ENCODE measurements at regions not wholly inside any gene's neighbourhood (a gene's known extent, or its start where the extent isn't known, plus 50 kb on each side); places are given as distances from the start of the nearest gene placed in this dataset.

DNA sequence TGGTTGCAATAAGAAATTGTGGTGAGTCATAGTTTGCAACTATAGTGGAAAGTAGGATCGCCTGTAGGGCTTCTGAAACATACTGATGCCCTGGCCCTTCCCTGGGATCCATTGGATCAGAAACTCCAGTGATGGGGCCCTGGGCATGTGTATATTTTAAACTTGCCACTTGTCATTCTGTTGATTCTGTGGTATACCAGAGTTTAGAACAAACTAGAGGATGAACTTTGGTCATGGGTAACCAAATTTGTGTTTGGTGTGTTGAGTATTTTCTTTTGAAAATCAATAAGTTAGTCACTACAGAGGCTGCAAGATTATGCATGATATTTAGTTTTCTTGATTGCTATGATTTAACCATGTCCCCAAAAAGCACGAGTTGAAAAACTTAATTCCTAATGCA, 142.2 kb downstream of the SLC15A5 start:
- TF ChIP-seq, protein P1, sequence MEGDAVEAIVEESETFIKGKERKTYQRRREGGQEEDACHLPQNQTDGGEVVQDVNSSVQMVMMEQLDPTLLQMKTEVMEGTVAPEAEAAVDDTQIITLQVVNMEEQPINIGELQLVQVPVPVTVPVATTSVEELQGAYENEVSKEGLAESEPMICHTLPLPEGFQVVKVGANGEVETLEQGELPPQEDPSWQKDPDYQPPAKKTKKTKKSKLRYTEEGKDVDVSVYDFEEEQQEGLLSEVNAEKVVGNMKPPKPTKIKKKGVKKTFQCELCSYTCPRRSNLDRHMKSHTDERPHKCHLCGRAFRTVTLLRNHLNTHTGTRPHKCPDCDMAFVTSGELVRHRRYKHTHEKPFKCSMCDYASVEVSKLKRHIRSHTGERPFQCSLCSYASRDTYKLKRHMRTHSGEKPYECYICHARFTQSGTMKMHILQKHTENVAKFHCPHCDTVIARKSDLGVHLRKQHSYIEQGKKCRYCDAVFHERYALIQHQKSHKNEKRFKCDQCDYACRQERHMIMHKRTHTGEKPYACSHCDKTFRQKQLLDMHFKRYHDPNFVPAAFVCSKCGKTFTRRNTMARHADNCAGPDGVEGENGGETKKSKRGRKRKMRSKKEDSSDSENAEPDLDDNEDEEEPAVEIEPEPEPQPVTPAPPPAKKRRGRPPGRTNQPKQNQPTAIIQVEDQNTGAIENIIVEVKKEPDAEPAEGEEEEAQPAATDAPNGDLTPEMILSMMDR (conservative IDR thresholded peaks at IDR 0.05; ENCODE audit: low read depth, low read length): no peak
- TF ChIP-seq EZH2 (IDR thresholded peaks at IDR 0.05; ENCODE audit: low read length, unreplicated experiment) (no peak), EZH2phosphoT487 (IDR thresholded peaks at IDR 0.05; ENCODE audit: borderline replicate concordance, low read length) (no peak)
